Neural cell (in vitro differentiated cells): ENCODE measurements at regions not wholly inside any gene's neighbourhood (a gene's known extent, or its start where the extent isn't known, plus 50 kb on each side); places are given as distances from the start of the nearest gene placed in this dataset.

Source experiments
- H2AFZ ChIP-seq: fragments of 200-600, 300-800 bp; sonication (generic), shearing (Covaris generic); 2 replicates; pipeline ENCODE4 v1.6.0; 2014; ENCODE audit warnings: low read depth, mild to moderate bottlenecking, antibody characterized with exemption, low read length, moderate library complexity
- H3F3A ChIP-seq: fragments of 200-600 bp; shearing (Covaris generic); 2 replicates; pipeline ENCODE4 v1.6.1; 2016; ENCODE audit warnings: mild to moderate bottlenecking, moderate library complexity, mixed read lengths, antibody characterized with exemption, low read length; ENCODE audit not compliant: insufficient read depth, poor library complexity, severe bottlenecking
- H3K27ac ChIP-seq: fragments of 200-600, 300-800 bp; sonication (generic), shearing (Covaris generic); 2 replicates; pipeline ENCODE4 v1.5.1; 2014; ENCODE audit warnings: mild to moderate bottlenecking, low read length, moderate library complexity
- H3K27me3 ChIP-seq: fragments of 300-800, 200-600 bp; sonication (generic), shearing (Covaris generic); 2 replicates; pipeline ENCODE4 v1.6.0; 2014; ENCODE audit warnings: mild to moderate bottlenecking, low read depth, low read length, moderate library complexity; ENCODE audit not compliant: insufficient read depth
- H3K36me3 ChIP-seq: fragments of 300-800, 200-600 bp; sonication (generic), shearing (Covaris generic); 2 replicates; pipeline ENCODE4 v1.5.1; 2014; ENCODE audit warnings: mild to moderate bottlenecking, antibody characterized with exemption, low read length, moderate library complexity; ENCODE audit not compliant: insufficient read depth
- H3K4me2 ChIP-seq: fragments of 300-800, 200-600 bp; sonication (generic), shearing (Covaris generic); 2 replicates; pipeline ENCODE4 v1.6.0; 2014; ENCODE audit warnings: mild to moderate bottlenecking, low read length
- H3K4me3 ChIP-seq: fragments of 300-800, 200-600 bp; sonication (generic), shearing (Covaris generic); 2 replicates; pipeline ENCODE4 v1.5.1; 2014; ENCODE audit warnings: mild to moderate bottlenecking, low read length, moderate library complexity
- H3K79me2 ChIP-seq: fragments of 200-600 bp; shearing (Covaris generic); replicated peaks from 2 replicates; pipeline ENCODE4 v1.6.0; 2014; ENCODE audit warnings: mild to moderate bottlenecking, low read length, moderate library complexity; ENCODE audit not compliant: insufficient read depth
- H3K9ac ChIP-seq: fragments of 300-800, 200-600 bp; sonication (generic), shearing (Covaris generic); 2 replicates; pipeline ENCODE4 v1.6.1; 2016; ENCODE audit warnings: mild to moderate bottlenecking, low read length, mixed read lengths
- H3K9me2 ChIP-seq: fragments of 200-600 bp; shearing (Covaris generic); 2 replicates; pipeline ENCODE4 v1.6.1; 2016; ENCODE audit warnings: mild to moderate bottlenecking, low read length, mixed read lengths; ENCODE audit not compliant: insufficient read depth
- H3K9me3 ChIP-seq: fragments of 200-600, 300-800 bp; sonication (generic), shearing (Covaris generic); 2 replicates; pipeline ENCODE4 v1.6.1; 2016; ENCODE audit warnings: mild to moderate bottlenecking, mixed run types, low read length, moderate library complexity, mixed read lengths
- H4K20me1 ChIP-seq: fragments of 200-600 bp; shearing (Covaris generic); 2 replicates; pipeline ENCODE4 v1.6.1; 2016; ENCODE audit warnings: mild to moderate bottlenecking, mixed run types; ENCODE audit not compliant: insufficient read depth
- CTCF ChIP-seq: fragments of 450-650 bp; IDR thresholded peaks from 2 replicates; pipeline ENCODE4 v1.5.1; 2014; ENCODE audit warnings: antibody characterized with exemption, mild to moderate bottlenecking, moderate library complexity; ENCODE audit not compliant: poor library complexity, severe bottlenecking
- EP300 ChIP-seq: fragments of 450-650 bp; conservative IDR thresholded peaks from 2 replicates; pipeline ENCODE4 v1.6.1; 2014; ENCODE audit warnings: antibody characterized with exemption, mild to moderate bottlenecking, moderate library complexity; ENCODE audit not compliant: poor library complexity, severe bottlenecking
- EZH2 ChIP-seq: fragments of 200-600, 300-800 bp; shearing (Covaris generic), sonication (generic); IDR thresholded peaks from 2 replicates; pipeline ENCODE4 v1.6.1; 2014; ENCODE audit warnings: antibody characterized with exemption, low read length, borderline replicate concordance, mild to moderate bottlenecking; ENCODE audit not compliant: insufficient read depth, poor library complexity, severe bottlenecking
- MXI1 ChIP-seq: fragments of 450-650 bp; conservative IDR thresholded peaks from 2 replicates; pipeline ENCODE4 v1.6.1; 2014; ENCODE audit warnings: antibody characterized with exemption, mild to moderate bottlenecking; ENCODE audit not compliant: poor library complexity, severe bottlenecking
- POLR2AphosphoS5 ChIP-seq: IDR thresholded peaks from 2 replicates; pipeline ENCODE4 v1.6.1; 2012
- RAD21 ChIP-seq: fragments of 450-650 bp; conservative IDR thresholded peaks from 2 replicates; pipeline ENCODE4 v1.6.1; 2014; ENCODE audit warnings: antibody characterized with exemption, mild to moderate bottlenecking, moderate library complexity
- REST ChIP-seq: IDR thresholded peaks from 2 replicates; pipeline ENCODE4 v1.6.1; 2012; ENCODE audit warnings: borderline replicate concordance
- SMC3 ChIP-seq: fragments of 450-650 bp; conservative IDR thresholded peaks from 2 replicates; pipeline ENCODE4 v1.6.1; 2014; ENCODE audit warnings: antibody characterized with exemption, mild to moderate bottlenecking, moderate library complexity; ENCODE audit not compliant: poor library complexity
- TAF1 ChIP-seq: IDR thresholded peaks from 2 replicates; pipeline ENCODE4 v1.6.1; 2012; ENCODE audit warnings: low read depth

DNA sequence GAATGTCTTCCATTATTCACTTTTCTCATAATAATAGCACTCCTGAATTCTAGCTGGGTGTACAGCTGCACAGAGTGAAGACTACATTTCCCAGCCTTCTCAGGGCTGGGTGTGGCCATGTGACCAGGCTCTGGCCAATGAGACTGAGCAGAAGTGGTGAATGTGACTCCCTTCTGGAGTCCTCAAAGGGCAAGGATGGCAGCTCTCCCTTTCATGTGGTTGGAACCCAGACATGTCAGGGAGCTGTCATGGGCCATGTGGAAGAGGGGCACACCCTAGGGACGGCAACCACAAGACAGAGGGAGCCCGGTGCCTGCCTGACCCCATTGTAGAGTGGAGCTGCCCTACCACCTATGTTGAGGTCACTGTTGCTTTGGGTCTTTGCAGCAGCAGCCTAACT, 312.8 kb upstream of the SULF2 start:
- H4K20me1 ChIP-seq = no peaks in the 10 kb centered on the region
- H3K79me2 ChIP-seq = no peaks in the 10 kb centered on the region
- TF ChIP-seq CTCF (no peak), EP300 (no peak), SMC3 (no peak), REST (no peak), RAD21 (no peak), TAF1 (no peak), EZH2 (no peak), MXI1 (no peak), POLR2AphosphoS5 (no peak)
- no peaks in the 10 kb centered on the region for H3K27me3 ChIP-seq
- H3K36me3 ChIP-seq = no peaks in the 10 kb centered on the region
- no peaks in the 10 kb centered on the region for H3K9me3 ChIP-seq
- H3K27ac ChIP-seq = no peak overlapping the region
- H3K9ac ChIP-seq = no peak overlapping the region
- no peaks in the 10 kb centered on the region for H3K9me2 ChIP-seq
- no peaks in the 10 kb centered on the region for H3F3A ChIP-seq
- no peak overlapping the region for H3K4me3 ChIP-seq
- H2AFZ ChIP-seq = no peak overlapping the region
- H3K4me2 ChIP-seq = no peak overlapping the region

DNA sequence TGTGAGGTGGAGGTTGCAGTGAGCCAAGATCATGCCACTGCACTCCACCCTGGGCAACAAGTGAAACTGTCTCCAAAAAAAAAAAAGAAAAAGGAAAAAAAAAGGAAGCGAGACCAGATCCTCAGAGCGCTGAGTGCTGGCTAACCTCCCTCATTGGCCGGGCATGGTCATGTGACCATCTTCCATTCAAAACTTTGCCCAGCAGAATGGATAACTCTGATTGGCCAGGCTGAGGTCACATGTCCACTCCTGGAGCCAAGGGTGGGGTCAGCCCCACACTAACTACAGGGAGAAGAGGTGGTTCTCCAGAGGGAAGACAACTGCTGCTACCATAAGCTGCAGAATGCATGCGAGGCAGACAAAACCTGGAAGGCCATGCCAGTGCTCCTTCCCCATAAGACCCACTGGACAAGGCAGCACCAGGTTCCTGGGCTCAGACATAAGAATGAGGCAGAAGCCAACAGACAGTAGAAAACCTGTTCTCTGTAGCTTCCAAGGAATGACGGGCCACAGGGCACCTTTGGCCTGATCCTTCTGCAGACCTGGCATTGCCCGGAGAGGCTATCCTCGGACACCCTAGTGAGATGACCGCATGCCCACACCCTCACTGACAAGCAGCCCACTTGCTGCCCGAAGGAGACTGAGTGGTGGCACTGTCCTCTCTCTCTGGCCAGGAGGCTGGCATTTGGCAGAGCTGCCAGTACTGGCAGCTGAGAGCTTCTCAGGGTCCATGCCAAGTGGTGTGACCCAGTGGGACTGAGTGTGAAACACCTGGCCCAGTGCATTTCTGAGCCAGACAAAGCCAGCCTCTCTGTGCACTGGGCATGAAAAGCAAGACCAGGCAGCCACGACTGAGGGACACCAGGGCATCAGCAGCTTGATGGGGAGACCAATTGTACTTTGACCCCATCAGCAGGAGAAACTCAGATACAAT, 311.9 kb upstream of the SULF2 start:
- no peaks in the 10 kb centered on the region for H3K79me2 ChIP-seq
- TF ChIP-seq EZH2 = no peak
- no peak for TF ChIP-seq REST
- TF ChIP-seq RAD21 = no peak
- TF ChIP-seq POLR2AphosphoS5 = no peak
- no peak for TF ChIP-seq SMC3
- TF ChIP-seq TAF1 = no peak
- TF ChIP-seq CTCF = no peak
- no peak for TF ChIP-seq EP300
- no peak for TF ChIP-seq MXI1
- no peaks in the 10 kb centered on the region for H4K20me1 ChIP-seq
- no peaks in the 10 kb centered on the region for H3K9me2 ChIP-seq
- H3K9ac ChIP-seq = no peak overlapping the region
- H3K4me3 ChIP-seq = no peak overlapping the region
- H3K27me3 ChIP-seq = no peaks in the 10 kb centered on the region
- H3K27ac ChIP-seq = no peak overlapping the region
- no peaks in the 10 kb centered on the region for H3F3A ChIP-seq
- H3K4me2 ChIP-seq = no peak overlapping the region
- H3K9me3 ChIP-seq = no peaks in the 10 kb centered on the region
- no peak overlapping the region for H2AFZ ChIP-seq
- H3K36me3 ChIP-seq = no peaks in the 10 kb centered on the region
